Osteocyte (in vitro differentiated cells): ENCODE measurements at regions not wholly inside any gene's neighbourhood (a gene's known extent, or its start where the extent isn't known, plus 50 kb on each side); places are given as distances from the start of the nearest gene placed in this dataset.

Source experiments
- DNase-seq: peaks from one replicate; pipeline ENCODE4 v3.0.0; 2021; ENCODE audit warnings: mixed read lengths; ENCODE audit not compliant: unreplicated experiment; ENCODE audit errors: extremely low spot score
- H3K27ac Mint-ChIP-seq: one replicate; pipeline ENCODE4 v1.8.0; 2021; ENCODE audit warnings: mild to moderate bottlenecking, mixed read lengths; ENCODE audit not compliant: unreplicated experiment
- H3K27me3 Mint-ChIP-seq: one replicate; pipeline ENCODE4 v1.8.0; 2021; ENCODE audit warnings: mixed read lengths; ENCODE audit not compliant: unreplicated experiment
- H3K36me3 Mint-ChIP-seq: one replicate; pipeline ENCODE4 v1.8.0; 2021; ENCODE audit warnings: mixed read lengths; ENCODE audit not compliant: unreplicated experiment
- H3K4me1 Mint-ChIP-seq: one replicate; pipeline ENCODE4 v1.8.0; 2021; ENCODE audit warnings: mixed read lengths; ENCODE audit not compliant: unreplicated experiment
- H3K4me3 Mint-ChIP-seq: one replicate; pipeline ENCODE4 v1.8.0; 2021; ENCODE audit warnings: mild to moderate bottlenecking, moderate library complexity, mixed read lengths; ENCODE audit not compliant: unreplicated experiment
- H3K9me3 Mint-ChIP-seq: one replicate; pipeline ENCODE4 v1.8.0; 2021; ENCODE audit warnings: mixed read lengths; ENCODE audit not compliant: unreplicated experiment
- TF ChIP-seq, protein P1 (sequence below): fragments of 200-600 bp; sonication (generic); IDR thresholded peaks from 2 replicates; pipeline ENCODE4 v1.5.0; 2021; ENCODE audit warnings: antibody characterized with exemption, mild to moderate bottlenecking, moderate library complexity

DNA sequence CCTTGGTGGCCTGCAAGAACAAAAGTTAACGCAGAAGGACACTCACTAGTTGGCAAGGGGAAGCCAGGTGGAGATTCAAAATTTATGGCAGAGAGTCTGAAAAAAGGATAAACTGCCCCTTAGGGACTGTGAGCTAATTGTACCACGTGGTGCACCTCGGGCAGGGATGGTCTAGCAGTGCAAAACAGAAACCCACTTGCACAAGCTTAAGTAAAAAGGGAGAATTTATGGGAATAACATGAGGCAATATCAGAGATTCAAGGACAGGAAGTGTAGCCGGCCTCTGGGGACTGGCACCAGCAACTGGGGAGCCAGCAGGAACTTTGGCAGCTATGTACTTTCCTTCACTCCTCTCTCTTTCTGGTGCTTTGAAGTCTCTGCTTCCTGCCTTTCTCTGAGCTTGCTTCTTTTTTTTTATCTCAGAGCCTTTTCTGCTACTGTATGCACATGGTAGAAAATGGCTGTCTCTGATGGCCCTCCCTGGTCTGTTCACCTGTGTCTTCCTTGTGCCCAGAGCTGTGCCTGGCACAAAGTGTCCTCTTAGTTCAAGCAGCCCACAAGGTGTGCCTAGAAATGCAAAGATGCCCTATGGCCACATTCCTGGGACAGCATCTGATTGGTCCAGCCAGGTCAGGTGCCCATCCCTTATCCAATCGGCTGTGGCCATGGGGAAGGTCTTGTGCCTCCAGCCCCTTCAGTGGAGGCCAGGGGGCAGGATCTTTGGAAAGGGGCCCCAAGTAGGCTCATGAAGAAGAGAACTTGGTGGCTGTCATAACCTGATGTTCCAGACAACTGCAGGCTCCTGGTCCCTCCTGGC, 114.8 kb upstream of the ATP6AP2 start:
- no peaks in the 10 kb centered on the region for H3K36me3 Mint-ChIP-seq
- H3K9me3 Mint-ChIP-seq, result no peaks in the 10 kb centered on the region
- H3K27ac Mint-ChIP-seq, result no peak overlapping the region
- H3K4me1 Mint-ChIP-seq, result peaks cover 13% of the 10 kb centered on the region
- H3K4me3 Mint-ChIP-seq, result no peak overlapping the region
- peaks cover 13% of the 10 kb centered on the region for H3K27me3 Mint-ChIP-seq
- DNase-seq, result no peak
- TF ChIP-seq, protein P1, sequence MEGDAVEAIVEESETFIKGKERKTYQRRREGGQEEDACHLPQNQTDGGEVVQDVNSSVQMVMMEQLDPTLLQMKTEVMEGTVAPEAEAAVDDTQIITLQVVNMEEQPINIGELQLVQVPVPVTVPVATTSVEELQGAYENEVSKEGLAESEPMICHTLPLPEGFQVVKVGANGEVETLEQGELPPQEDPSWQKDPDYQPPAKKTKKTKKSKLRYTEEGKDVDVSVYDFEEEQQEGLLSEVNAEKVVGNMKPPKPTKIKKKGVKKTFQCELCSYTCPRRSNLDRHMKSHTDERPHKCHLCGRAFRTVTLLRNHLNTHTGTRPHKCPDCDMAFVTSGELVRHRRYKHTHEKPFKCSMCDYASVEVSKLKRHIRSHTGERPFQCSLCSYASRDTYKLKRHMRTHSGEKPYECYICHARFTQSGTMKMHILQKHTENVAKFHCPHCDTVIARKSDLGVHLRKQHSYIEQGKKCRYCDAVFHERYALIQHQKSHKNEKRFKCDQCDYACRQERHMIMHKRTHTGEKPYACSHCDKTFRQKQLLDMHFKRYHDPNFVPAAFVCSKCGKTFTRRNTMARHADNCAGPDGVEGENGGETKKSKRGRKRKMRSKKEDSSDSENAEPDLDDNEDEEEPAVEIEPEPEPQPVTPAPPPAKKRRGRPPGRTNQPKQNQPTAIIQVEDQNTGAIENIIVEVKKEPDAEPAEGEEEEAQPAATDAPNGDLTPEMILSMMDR, result no peak

DNA sequence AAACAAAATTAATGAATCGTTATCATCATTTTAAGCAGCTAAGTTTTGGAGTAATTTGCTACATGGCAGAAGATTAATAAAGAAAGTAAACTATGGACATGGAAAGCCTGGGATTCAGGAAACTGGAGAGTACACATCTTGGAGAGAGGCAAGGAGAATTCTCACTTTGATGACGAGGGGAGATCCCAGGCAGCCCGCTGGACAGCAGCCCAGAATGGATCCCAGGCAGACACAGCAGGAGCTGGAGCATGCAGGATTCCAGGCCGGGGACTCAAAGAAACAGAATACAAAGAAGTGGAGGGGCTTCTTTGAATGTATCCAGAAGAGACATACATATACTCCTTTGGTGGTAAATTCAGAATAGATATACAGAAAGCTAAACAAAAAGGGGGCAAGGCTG, 118.0 kb upstream of the ATP6AP2 start:
- peaks cover 8% of the 10 kb centered on the region for H3K9me3 Mint-ChIP-seq
- TF ChIP-seq, protein P1, result no peak
- H3K4me1 Mint-ChIP-seq, result peaks cover 7% of the 10 kb centered on the region
- no peak for DNase-seq
- no peak overlapping the region for H3K4me3 Mint-ChIP-seq
- H3K27ac Mint-ChIP-seq, result no peak overlapping the region
- no peaks in the 10 kb centered on the region for H3K36me3 Mint-ChIP-seq
- peaks cover 15% of the 10 kb centered on the region for H3K27me3 Mint-ChIP-seq

DNA sequence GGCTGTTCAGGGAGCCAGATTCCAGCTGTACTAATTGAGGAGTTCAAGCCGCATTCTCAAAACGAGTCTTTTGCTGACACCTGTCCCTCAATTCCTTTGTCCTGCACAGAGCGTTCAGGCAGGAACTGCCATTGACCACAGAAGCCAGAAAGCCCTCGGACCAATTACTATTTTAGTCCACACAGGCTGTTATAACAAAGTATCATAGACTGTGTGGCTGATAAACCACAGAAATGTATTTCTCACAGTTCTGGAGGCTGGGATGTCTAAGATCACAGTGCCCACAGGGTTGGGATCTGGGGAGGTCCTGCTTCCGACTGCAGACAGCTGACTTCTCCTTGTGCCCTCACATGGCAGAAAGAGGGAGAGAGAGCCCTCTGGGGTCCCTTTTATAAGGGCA, 119.8 kb upstream of the ATP6AP2 start:
- Mint-ChIP-seq H3K4me1 (peaks cover 5% of the 10 kb centered on the region), H3K9me3 (peaks cover 14% of the 10 kb centered on the region), H3K36me3 (no peaks in the 10 kb centered on the region), H3K27me3 (peaks cover 15% of the 10 kb centered on the region), H3K27ac (no peak overlapping the region), H3K4me3 (no peak overlapping the region)
- TF ChIP-seq, protein P1, result no peak
- no peak for DNase-seq

DNA sequence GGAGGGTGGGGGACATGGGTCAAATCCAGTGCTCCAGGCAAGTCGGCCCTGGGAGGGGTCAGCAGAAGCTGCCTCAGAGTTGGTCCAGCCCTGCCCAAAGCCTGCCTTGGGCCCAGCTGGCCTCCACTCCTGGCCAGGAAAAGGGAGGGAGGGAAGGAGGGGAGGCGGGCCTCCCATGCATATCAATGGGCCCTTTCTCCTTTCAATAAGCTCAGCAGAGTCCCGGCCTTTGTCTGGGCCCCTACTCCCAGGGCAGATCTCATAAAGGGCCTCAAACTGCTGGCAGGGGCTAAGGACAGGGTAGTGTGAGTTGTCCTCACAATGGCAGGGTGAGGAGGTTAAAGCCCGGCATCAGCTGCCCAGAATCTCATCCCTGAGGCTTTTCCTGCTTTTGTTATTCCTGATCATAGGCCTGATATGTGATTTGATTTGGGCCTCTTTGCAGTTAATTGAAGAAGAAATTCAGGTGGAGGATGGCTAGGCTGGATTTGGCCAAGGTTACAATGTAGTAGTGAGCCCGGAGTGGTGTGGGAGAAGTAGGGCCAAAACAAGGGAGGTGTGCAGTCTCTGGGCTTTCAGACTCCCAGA, 121.1 kb upstream of the ATP6AP2 start:
- Mint-ChIP-seq H3K36me3 (no peaks in the 10 kb centered on the region), H3K27me3 (peaks cover 10% of the 10 kb centered on the region), H3K27ac (no peak overlapping the region), H3K4me1 (no peaks in the 10 kb centered on the region), H3K4me3 (no peak overlapping the region), H3K9me3 (peaks cover 24% of the 10 kb centered on the region)
- DNase-seq, result no peak
- TF ChIP-seq, protein P1, result no peak

DNA sequence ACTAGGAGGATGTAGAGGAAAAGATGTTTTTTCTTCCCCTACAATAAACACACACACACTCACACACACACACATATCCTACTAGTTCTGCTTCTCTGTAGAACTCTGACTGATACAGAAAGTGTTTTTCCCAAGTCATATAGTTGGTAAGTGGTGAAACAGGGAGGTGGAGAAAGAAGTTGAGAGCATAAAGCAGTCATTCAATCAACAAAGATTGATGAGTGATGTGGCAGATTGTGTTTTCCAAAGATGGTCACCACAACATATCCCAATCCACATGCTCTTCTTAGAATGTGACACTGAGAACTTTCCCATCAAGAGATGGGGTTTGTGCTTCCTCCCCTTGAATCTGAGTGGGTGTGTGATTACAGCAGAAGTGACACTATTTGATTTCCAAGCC, 123.4 kb upstream of the ATP6AP2 start:
- no peak overlapping the region for H3K4me3 Mint-ChIP-seq
- H3K9me3 Mint-ChIP-seq, result peaks cover 24% of the 10 kb centered on the region
- H3K4me1 Mint-ChIP-seq, result no peaks in the 10 kb centered on the region
- no peak overlapping the region for H3K27ac Mint-ChIP-seq
- no peak for DNase-seq
- TF ChIP-seq, protein P1, result no peak
- H3K36me3 Mint-ChIP-seq, result no peaks in the 10 kb centered on the region
- peaks cover 10% of the 10 kb centered on the region for H3K27me3 Mint-ChIP-seq
